DMS 273 treated with DMSO at 0.1 percent for 48 hours (cell line): ENCODE measurements at regions not wholly inside any gene's neighbourhood (a gene's known extent, or its start where the extent isn't known, plus 50 kb on each side); places are given as distances from the start of the nearest gene placed in this dataset.
"Not testable (repeated sequence)": the region's sequence is repeated elsewhere in the genome, so short reads cannot be mapped to it uniquely, and the experiment has no call there.

ENCODE experiments used
- DNase-seq: peaks from one replicate; lab custom pipeline; 2025; lab: John Stamatoyannopoulos, UW

DNA sequence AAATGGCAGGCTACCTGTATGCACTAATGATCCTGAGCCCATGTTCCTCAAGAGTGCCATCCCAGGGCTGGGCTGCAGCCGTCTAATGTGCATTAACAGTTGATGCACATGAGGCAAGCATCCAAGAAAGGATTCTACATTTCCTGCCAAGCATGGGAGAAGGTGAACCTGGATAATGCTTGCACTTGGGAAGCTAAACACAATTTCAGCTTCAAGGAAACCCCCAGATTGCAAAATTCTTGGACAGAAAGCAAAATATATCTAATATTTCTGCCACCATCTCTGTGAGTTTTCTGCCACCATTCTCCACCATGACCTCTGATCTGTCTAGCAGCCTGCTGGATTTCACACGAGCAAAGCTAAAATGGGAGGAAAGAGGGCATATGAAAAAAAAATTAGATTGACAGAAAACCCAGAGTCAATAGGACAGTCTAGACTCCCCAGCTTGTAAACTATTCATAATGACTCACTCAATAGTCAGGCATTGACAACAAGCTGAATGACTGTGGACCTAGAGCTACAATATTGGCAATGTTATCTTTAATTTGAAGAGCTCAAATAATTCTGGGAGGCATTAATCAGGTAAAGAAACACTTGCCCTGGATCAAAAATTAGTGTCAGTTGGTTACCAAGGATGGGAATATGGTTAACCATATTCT lies 91.9 kb upstream of the BCL2L14 start:
- DNase-seq, result no peak

DNA sequence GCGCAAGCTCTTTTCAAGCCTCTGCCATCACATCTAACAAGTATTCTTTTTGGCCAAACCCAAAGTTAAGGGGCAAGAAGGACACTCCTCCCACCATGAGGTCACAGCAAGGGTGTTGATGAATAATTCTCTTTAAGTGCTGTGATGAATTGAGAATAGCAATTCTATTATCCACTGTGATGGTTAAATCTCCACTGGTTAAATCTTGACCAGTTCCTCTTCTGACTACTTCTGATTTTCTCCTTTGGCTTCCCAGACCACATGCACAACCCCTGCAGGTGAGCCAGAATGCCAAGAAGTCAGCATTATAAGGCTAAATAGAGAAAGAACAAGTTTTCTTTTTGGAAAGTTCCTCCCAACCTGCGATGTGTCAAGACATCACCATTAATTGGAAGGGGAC lies 90.6 kb upstream of the BCL2L14 start:
- no peak for DNase-seq

DNA sequence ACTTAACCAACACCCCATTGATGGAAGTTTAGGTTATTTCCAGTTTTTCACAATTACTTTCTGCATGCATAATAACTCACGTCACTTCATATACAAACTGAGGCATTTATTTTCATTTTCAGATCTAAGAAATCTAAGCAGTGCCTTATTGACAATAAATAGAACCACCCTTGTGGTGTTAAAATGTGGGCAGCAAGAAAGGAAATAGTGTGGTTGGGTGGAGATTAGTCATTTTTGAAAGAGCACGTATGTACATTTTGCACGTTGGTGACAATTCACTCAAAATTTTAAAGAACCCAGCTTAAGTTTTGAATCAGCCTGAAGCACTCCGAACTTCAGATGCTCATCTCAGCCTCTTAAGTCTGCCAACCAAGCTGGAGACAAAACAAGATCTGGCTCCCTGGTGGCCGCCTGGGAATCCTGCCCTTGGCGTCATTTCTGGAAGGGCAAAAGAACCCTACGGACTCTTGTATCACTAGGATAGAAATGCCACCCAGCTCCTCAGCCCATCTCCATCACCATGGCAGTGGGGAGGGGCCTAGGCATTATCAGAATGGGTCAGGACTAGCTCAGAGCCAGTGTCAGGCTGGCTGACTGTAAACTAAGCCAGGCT lies 89.5 kb upstream of the BCL2L14 start:
- DNase-seq, result no peak

DNA sequence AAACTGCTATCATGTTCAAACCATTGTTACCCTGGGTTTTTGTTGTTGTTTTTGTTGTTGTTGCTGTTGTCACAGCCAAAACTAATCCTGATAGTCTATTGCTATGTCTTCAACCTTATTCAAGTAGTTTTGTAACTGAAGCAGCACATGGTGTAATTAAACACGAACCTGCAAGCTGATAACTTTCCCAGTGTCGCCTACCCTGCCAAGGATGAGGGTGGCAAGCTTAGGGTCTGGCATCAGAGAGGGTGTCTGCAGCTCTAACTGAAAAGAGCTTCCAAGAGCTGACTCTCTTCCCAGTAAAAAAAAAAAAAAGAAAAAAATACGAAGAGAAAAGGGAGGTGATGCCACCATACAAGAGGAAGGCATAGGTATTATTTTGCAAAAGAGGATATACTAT lies 86.3 kb upstream of the BCL2L14 start:
- no peak for DNase-seq

DNA sequence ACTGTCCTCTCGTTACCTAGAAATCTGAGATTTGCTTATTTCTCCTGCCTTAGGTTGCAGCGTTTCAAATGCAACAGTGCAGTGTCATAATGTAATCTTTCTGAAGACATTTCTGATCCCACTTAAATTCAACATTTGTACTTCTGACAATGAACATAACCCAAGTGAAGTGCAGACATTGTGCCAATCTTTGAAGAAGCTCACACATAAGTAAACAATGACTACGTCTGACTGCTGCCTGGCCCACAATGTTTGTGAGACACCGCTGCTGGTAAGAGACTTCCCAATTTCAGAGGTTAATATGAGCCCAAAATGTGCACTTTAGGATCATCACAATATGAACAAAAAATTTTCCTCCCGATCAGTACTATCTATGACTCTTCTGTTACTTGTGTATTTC lies 84.6 kb upstream of the BCL2L14 start:
- DNase-seq, result no peak

DNA sequence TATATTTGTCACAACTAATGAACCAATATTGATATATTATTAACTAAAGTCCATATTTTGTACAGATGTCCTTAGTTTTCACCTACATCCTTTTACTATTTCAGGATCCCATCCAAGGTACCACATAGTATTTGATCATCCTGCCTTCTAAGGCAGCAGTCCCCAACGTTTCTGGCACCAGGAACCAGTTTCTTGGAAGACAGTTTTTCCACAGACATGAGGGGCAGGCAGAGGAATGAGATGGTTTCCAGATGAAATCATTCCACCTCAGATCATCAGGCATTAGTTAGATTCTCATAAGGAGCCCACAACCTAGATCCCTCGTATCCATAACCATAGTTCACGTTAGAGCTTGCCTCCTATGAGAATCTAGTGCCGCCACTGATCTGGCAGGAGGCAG lies 82.8 kb upstream of the BCL2L14 start:
- DNase-seq, result no peak

DNA sequence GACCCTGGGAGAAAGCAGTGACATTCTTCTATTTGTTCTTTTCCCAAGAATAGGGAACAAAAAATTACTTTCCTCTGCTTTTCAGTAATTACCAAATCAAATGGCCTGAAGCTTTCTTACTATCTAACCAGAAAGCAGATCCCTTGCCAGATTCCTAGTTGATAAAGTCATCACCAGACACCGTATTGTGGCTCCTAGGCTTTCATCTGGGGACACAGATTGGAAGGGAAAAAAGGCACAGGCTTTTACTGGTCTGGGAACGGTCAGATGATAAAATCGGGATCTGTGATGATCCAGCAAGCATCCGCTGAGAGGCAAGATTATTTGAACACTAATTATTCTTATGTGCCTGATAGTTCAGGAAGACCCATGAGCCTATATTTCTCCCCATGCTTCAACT lies 79.1 kb upstream of the BCL2L14 start:
- no peak for DNase-seq

DNA sequence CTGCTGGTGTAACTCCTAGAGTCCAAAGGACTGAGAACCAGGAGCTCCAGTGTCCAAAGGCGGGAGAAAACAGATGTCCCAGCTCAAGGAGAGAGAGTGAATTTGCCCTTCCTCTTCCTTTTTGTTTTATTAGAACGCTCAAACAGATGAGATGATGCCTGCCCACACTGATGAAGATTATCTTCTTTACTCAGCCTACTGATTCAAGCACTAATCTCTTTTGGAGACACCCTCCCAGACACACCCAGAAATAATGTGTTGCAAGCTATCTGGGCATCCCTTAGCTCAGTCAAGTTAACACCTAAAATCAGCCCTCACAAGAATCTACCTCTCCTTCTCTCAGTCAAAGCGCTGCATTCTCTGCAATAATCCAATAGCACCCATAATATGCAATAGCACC lies 78.2 kb upstream of the BCL2L14 start:
- DNase-seq, result no peak

DNA sequence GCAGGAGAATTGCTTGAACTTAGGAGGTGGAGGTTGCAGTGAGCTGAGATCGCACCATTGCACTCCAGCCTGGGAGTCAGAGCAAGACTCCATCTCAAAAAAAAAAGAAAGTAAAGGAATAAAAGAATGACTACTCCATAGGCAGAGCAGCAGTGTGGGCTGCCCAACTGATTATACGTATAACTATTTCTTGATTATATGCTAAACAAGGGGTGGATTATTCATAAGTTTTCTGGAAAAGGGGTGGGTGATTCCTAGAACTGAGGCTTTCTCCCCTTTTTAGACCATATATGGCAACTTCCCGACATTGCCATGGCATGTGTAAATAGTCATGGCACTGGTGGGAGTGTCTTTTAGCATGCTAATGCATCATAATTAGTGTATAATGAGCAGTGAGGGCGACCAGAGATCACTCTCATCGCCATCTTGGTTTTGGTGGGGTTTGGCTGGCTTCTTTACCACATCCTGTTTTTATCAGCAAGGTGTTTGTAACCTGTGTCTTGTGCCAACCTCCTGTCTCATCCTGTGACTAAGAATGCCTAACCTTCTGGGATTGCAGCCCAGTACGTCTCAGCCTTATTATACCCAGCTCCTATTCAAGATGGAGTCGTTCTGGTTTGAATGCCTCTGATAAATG lies 72.3 kb upstream of the BCL2L14 start:
- DNase-seq, result not testable (repeated sequence)

DNA sequence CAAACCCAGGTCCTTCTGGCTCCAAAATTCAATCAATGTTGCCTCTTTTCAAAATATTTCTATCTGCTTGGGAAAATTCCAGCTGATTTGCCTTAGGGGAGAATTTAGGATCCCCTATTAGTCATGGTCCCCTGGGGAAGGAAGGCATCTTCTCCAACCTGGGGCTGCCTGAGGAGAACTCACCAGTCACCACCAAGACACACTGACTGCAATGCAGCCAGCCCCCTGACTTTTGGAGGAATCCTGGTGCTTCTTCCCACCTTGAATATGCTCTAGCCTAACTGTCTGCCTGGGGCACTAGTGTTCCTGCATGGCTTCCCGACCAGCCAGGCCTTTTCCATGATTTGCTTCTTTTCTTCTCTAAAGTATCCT lies 71.8 kb upstream of the BCL2L14 start:
- DNase-seq, result no peak

DNA sequence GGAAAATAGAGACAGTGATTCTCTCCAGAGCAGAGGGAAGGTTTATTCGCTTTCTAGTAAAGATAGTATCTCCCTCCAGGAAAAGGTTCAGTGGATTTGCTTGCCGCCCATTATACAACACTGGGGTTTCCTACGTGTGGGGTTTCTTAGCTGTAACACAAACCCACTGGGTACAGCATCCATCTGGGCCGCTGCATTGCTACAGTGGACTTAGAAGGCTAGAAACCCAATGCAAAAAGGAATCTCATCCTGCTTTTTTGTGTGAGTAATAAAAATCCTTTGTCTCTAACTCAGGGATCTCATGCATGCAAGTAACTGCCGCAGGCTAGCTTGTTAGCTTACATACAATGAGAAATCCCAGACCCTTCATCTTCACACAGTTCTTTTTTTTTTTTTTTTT lies 67.1 kb upstream of the BCL2L14 start:
- no peak for DNase-seq

DNA sequence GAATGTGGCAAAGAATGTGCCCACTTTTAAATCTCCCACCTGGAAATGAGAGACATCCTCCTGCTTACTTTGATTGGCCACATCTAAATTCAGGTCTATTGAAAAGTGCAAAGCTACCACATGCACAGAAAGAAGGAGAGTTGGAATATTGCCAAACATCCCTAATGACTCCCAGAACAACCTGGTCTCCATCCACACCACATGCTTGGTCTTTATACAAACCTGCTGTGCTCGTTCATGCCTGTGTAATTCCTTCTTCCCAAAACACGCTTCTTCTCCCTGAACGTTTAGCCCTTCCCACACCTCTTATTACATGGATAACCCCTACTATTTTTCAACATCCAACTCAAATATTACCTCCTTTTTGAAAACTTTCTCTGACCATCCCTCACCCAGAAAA lies 66.2 kb upstream of the BCL2L14 start:
- no peak for DNase-seq

DNA sequence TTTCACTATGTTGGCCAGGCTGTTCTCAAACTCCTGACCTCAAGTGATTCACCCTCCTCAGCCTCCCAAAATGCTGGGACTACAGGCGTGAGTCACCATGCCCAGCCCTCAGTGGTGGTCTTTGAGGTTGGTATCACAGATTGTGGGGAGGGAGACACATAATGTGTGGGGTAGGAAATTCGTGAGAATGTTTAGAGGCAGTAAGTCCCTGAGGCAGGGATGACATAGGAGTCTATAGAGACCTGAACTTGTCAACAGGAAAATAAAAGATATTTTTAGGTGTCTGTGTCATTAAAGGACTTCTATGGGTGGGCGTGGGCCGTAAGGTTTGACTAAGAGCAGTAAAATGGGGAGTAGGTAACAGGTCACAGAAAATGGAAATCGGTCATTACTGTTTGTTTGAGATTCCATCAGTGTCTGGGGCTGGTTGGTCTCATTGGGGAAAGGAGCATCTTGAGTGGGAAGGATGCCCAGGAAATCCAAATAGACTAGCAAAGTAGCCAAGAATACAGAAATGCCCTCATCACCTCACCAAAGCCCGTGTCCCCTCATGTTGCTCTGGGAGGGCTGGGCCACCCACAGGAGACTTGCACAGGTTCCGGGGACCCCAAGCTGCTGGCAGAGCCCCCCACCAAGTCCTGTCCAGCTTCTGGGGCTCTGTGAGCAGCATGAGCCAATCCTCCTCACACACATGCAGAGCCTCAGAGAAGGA lies 63.6 kb upstream of the BCL2L14 start:
- DNase-seq, result no peak

DNA sequence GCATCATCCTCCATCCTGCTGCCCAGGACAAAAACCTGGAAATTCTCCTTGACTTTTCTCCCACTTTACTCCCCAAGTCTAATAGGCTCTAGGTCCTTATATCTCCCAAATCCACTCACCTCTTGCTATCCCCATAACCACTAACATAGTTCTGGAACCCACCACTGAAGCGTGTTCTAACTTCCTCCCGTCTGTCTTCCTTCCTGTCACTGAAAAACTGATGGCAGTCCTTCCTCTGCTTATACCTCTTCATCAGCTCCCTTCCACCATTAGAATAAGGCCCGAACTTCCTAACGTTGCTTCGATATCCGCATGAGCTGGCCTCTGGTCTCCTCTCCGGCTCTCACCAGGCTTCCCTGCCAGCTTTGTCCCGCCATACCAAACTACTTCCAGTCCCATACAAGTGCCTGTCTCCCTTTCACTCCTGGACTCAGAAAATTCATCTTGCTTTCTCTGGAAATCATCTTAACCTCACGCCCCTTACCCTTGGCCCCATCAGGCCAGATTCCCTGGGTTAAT lies 63.0 kb upstream of the BCL2L14 start:
- no peak for DNase-seq

DNA sequence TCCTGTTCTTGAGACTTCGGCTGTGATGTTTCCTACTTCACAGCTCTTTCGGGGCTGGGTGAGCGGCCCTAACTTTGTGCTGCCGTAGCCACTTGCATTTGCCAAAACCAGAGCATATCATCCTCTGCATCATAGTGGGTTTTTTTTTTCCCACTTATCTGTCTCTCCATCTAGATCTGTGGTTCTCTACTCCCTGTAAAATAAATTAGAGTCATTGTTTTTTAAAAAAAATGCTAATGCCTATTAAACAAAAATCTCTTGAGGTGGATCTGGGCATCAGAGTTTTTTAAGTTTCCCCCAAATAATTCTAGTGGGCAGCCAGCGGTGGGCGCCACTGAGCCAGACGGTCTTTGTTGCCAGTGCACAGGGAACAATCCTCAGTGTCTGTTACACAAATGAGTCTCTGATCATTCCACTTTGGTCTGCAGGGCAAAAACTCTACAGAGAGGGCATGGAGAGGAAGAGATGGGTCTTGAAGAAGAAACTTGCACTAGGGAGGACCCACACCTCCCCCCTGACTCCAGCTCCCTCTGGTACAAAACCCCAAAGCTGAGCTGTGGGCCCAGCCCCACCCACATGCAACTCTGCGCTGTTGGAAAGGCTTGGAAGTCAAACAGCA lies 62.4 kb upstream of the BCL2L14 start:
- DNase-seq, result no peak

DNA sequence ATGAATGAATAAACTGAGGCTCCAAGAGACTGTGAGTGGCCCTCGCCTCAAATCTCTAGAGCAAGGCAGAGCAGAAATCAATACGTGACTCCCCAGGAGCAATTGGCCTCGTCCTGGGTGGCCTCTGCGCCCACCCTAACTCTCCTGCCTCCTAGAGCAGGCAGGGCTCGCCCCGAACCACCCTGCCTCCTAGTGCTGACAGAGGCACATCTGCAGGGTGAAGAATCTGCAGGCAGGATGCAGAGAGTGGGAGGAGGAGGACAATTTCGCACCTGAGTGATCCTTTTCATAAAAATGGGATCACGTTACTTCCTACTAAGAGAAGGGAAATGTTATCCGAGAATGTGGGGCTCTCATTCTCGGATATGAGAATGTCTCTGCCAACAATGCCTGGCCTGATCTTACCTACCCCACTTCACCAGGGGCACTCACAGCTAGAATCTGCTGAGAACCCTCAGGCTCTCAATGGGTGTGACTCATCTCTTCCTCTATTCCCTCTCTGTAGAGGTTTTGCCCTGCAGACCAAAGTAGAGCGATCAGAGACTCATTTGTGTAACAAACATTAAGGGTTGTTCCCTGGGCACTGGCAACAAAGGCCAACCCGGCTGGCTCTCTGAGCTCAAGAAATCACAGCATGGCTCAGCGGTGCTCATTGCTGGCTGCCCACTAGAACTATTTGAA lies 61.7 kb upstream of the BCL2L14 start:
- DNase-seq, result no peak

DNA sequence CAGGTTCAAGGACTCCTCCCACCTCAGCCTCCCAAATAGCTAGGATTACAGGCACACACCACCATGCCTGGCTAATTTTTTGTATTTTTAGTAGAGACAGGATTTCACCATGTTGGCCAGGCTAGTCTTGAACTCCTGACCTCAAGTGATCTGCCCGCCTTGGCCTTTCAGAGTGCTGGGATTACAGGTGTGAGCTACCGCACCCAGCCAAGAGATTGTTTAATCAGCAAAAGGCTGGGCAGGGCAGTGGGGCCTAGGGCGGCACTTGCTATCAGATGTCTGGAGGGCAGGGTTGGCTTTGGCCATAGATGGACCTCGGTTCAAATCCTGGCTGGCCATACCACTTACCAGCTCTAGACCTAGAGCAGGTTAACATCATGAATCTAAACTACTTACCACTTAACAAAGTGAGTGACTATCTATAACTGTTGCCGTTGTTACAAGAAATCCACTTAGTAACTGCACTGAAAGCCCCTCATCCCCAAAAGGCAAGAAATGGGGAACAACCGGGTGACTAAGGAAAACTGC lies 60.9 kb upstream of the BCL2L14 start:
- DNase-seq, result not testable (repeated sequence)

DNA sequence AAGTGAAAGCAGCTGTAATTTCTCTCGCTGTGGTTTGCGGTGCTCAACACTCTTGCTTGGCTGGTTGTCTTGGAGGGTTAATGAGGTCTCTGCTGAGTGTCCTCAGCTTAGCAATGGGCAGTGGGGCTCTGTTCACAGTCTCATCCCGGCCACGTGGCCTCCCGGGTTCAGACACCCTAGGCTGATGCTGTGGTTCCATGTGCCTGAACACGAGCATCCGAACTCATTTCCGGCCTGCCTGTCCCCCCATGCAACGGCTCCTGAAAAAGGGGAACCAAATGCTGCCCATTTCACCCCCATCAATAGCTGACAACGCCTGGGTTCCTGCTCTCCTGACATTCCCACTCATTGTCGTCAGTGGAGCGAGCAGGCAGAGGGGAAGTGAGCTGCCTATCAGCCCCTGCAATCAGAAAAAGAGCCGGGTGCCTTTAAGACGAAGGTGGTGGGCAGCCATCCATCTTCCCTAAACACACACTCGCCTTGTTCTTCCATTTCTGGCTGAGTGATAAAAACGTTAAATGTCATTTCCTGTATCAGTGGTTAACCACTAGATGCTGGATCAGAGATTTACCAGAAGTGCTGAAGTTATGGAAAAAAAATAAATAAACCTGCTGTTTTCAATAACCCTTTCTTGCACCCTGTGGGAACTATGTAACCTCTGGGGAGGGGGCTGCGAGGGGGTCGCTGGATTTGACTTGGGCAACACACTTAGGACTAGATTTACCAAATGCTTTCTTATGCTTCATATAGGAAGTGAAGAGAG lies 60.3 kb upstream of the BCL2L14 start:
- no peak for DNase-seq

DNA sequence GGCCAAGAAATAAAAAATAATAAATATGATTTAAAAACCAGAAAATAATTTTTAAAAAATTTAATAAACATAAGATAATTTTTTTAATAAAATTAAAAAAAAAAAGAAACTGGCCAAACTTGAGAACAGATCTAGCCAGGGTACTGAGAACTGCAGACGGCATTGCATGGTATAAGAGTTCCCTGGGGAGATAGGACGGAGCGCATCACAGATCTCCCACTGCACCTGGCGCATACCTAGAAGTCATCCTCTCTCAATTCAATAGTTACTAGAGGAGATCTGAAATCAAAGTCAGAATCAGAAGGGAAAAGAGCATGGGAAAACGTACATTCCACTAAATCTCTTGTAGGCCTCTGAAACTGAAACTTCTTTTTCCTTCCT lies 58.9 kb upstream of the BCL2L14 start:
- DNase-seq, result no peak

DNA sequence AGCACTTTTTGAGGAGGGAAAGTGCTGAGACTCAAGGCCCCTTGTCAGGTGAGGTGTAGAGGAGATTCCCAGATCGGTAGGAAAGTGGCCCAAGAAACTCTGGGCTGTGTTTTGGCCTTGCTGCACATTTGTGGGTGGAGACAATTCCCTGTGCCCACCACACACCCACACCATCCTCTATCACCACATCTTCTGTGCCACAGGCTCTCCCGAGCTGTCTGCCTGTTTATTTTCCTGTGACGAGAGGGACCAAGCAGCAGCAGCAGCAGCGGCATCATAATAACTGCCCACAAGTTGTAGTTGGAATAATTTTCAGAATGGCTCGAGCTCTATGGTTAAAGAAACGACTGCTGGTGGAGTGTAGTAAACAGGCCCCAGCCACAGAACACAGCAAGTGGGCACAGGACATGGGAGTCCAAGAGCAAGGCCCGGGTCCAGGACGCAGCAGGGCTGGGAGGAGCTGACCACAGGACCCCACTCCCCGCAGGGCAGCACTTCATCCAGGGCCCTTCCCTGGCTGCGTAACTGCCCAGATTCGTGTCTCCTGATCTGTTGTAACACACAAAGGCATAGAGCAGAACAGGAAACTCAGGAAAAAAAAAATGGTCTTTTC lies 55.6 kb upstream of the BCL2L14 start:
- DNase-seq, result no peak
